ENCODE measurements at regions not wholly inside any gene's neighbourhood (a gene's known extent, or its start where the extent isn't known, plus 50 kb on each side); places are given as distances from the start of the nearest gene placed in this dataset.

DNA sequence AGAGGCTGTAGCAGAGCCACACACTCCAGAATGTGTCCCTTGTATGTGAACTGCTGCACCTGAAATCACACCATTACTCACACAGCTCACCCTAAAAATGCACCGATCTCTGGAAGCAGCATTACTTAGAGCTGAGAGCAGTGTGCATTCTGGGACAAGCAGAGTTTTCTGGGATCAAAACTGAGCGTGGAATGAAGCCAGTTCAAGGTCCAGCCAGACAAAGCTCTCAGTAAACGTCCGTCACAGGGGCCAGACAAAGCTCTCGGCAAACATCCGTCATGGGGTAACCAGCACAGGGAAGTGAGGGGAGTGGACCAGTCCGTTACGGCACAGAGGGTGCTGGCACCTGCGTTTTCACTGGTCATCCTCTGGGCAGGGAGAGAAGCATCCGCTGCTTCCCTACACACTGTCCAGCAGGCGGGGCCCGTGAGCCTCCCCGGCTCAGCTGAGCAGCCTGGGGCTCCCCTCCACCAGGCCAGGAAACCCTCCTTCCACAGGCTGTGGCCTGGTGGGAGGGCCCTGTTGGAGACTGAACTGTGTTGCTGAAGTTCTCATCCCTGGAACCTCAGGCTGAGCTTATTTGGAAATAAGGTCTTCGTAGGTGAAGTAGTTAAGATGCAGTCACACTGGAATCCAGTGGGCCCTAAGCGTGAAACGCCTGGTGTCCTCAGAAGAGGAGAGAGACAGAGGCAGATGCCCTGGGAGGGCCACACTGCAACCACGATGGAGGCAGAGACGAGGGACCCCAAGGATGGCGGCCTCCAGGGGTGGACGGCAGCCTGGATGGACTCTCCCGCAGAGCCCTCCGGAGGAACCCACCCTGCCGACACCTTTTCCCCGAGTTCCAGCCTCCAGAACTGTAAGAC is 883.9 kb downstream of the BRD1 start:
- DNase-seq = no peak
- no peaks in the 10 kb centered on the region for H3K9me3 ChIP-seq
- no peak for TF ChIP-seq EP300 (IDR thresholded peaks at IDR 0.05)
- no peaks in the 10 kb centered on the region for H3K4me1 ChIP-seq (ENCODE audit: insufficient read depth)
- H3K27ac ChIP-seq = no peak overlapping the region
- H3K27me3 ChIP-seq = no peaks in the 10 kb centered on the region
- H3K36me3 ChIP-seq = no peaks in the 10 kb centered on the region
- H3K4me3 ChIP-seq = no peak overlapping the region
- 60 to 69% (median 60%) methylated on average over 24 of the region's 24 CpGs for WGBS, 3 donors
- intact Hi-C loops (cut with DNase I) = no loop called here

DNA sequence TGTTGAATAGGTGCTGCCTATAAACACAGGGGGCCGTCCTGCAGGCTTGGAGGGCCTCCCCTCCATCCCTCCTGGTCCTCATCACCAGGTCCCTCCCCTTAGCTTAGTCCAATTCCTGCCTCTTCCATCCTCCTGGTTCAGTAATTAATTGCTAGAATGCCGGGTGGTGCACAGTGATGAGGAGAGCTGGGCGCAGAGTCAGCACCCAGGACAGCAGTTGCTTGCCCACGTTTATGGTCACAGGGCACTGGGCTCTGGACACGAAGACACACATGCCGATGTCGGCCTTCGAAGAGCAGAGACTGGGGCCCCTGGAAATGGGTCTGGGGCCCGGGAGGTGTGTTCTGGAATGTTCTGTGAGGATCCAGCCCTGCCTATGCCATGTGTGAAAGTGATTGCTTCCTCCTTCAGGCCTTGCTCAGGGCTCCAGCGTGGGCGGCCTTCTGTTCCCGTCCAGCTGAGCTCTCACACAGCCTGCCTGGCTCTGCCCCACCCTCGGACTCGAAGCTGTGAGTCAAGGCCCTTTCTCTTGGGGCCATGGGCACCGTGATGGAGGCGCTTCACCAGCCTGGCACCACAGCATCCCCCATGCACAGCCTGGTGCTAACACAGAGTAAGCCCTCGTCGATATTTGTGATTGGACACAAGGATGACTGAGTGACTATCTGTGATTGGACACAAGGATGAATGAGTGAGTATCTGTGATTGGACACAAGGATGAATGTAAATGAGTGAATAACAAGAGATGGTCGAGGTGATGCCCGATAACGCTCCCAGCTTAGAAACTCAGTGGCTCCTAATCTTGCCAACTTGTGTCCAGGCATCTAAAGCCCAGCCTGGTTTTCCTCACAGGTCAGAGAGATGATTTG is 884.7 kb downstream of the BRD1 start:
- no peaks in the 10 kb centered on the region for H3K9me3 ChIP-seq
- no peaks in the 10 kb centered on the region for H3K36me3 ChIP-seq
- H3K27me3 ChIP-seq = no peaks in the 10 kb centered on the region
- TF ChIP-seq POLR2A (IDR thresholded peaks at IDR 0.05) (no peak), EP300 (IDR thresholded peaks at IDR 0.05) (no peak), CTCF (IDR thresholded peaks at IDR 0.05) (no peak)
- WGBS, 3 donors = 64 to 72% (median 64%) methylated on average over 21 of the region's 21 CpGs
- H3K27ac ChIP-seq = no peak overlapping the region
- no peak overlapping the region for H3K4me3 ChIP-seq
- no peak for DNase-seq
- no peaks in the 10 kb centered on the region for H3K4me1 ChIP-seq (ENCODE audit: insufficient read depth)
- intact Hi-C loops (cut with DNase I) = no loop called here

DNA sequence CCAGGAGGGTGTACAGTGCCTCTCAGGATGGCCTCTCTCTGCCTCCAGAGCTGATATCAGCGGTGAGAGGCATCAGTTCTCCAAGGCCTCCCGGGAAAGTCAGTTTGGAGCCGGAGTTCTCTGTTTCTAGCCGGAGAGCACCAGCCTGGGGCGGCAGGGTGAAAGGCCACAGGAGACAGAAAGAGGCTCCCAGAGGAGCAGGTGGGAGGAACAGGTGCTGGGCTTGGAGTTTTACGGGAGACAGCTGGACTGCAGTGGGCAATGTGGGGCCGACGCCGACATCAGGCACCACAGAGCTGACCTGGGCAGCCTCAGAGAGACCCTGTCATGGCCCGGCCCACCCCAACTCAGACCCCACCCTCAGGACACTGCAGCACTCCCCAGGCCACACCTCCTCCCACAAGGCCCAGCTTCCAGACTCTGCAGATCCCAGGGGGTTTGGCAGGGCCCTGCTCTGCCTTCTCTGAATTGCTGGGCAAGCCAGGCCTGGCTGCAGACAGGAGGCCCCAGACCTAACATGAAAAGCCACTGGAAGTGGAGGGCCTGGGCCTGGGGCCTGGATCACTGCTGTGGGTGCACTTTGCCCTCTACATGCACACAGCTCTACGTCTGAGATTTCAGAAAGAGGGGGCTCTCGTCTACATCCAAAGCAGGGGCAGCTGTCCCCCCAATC is 885.6 kb downstream of the BRD1 start:
- TF ChIP-seq EP300 (IDR thresholded peaks at IDR 0.05) (no peak), POLR2A (IDR thresholded peaks at IDR 0.05) (no peak), CTCF (IDR thresholded peaks at IDR 0.05) (no peak)
- no peaks in the 10 kb centered on the region for H3K27me3 ChIP-seq
- H3K4me1 ChIP-seq (ENCODE audit: insufficient read depth) = no peaks in the 10 kb centered on the region
- H3K4me3 ChIP-seq = no peak overlapping the region
- DNase-seq = no peak
- no peaks in the 10 kb centered on the region for H3K36me3 ChIP-seq
- 71 to 81% (median 74%) methylated on average over 12 of the region's 12 CpGs for WGBS, 3 donors
- intact Hi-C loops (cut with DNase I) = no loop called here
- no peak overlapping the region for H3K27ac ChIP-seq
- no peaks in the 10 kb centered on the region for H3K9me3 ChIP-seq

DNA sequence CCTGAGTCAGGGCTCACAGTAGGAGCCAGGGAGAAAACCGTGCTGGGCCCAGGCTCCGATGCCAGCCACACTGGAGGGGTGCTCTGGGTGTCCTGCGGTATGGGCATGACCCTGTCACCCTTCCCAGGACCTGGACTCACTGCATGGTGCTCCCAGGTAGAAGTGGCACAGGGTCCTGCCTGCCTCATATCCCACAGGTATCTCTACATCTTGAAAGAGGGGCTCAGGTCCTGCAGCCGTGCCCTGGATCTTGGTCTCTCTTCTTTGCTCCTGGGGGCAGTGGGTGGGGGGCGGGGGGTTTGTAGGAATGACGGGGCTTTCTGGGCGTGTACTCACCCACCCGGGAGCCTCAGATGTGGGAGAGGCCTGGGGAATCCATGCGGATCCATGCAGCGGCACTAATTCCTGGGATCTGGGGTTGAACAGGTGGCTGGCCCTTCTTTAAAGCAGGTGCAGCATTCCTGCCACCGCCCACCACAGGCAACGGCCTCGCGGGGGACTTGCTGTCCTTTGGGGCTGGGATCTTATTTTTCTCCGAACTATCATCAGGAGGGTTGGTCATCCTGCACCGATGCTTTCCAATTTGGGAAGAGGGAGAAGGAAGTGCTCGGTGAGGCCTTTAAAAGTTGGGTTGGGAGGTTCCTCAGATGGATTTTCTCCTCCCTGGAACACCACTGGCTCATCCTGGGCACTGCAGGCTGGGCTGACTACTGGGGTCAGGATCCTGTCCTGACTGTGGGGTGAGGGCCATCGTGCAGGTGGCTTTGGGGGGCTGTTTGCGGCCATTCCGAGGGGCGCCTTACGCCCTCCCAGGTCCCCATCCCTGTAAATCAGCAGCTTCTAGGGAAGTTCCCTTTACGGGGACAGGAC is 886.4 kb downstream of the BRD1 start:
- H3K9me3 ChIP-seq = peaks cover 0 to 3% of the 10 kb centered on the region in 2 donors
- no peak for DNase-seq
- no peaks in the 10 kb centered on the region for H3K27me3 ChIP-seq
- no peak overlapping the region for H3K27ac ChIP-seq
- TF ChIP-seq POLR2A (IDR thresholded peaks at IDR 0.05) (no peak), CTCF (IDR thresholded peaks at IDR 0.05) (no peak), EP300 (IDR thresholded peaks at IDR 0.05) (no peak)
- H3K4me3 ChIP-seq = no peak overlapping the region
- H3K36me3 ChIP-seq = no peaks in the 10 kb centered on the region
- intact Hi-C loops (cut with DNase I) = no loop called here
- no peaks in the 10 kb centered on the region for H3K4me1 ChIP-seq (ENCODE audit: insufficient read depth)
- 68 to 75% (median 70%) methylated on average over 23 of the region's 23 CpGs for WGBS, 3 donors
